ENCODE measurements at regions not wholly inside any gene's neighbourhood (a gene's known extent, or its start where the extent isn't known, plus 50 kb on each side); places are given as distances from the start of the nearest gene placed in this dataset.
"Not testable (repeated sequence)": the region's sequence is repeated elsewhere in the genome, so short reads cannot be mapped to it uniquely, and the experiment has no call there.

DNA sequence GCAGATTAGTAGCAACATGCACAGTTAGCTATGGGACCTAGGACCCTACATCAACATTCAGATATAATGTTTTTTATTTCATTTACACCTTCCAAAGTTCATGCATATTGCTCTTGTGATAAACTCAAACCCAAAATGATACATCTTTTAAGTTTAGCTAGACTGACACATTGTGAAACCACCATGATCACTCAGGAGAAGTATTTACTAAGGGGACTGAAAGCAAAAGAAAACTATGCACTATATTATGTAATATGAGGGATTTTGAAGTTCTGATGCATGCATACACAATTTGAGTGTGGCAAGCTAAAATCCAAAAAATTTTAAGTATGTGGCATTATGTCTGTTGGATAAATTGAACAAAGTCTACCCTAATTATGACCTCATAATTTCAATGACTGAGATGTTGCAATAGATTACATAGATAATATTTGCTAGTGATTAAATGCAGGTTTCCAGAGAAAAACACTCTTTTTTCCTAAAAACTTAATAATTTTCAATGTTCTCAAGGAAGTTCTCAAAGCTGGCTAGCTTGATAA, 914.8 kb upstream of the GRIA3 start:
- no peak overlapping the region for H3K4me3 ChIP-seq (ENCODE audit: low read depth, low read length)
- TF ChIP-seq, protein P1, sequence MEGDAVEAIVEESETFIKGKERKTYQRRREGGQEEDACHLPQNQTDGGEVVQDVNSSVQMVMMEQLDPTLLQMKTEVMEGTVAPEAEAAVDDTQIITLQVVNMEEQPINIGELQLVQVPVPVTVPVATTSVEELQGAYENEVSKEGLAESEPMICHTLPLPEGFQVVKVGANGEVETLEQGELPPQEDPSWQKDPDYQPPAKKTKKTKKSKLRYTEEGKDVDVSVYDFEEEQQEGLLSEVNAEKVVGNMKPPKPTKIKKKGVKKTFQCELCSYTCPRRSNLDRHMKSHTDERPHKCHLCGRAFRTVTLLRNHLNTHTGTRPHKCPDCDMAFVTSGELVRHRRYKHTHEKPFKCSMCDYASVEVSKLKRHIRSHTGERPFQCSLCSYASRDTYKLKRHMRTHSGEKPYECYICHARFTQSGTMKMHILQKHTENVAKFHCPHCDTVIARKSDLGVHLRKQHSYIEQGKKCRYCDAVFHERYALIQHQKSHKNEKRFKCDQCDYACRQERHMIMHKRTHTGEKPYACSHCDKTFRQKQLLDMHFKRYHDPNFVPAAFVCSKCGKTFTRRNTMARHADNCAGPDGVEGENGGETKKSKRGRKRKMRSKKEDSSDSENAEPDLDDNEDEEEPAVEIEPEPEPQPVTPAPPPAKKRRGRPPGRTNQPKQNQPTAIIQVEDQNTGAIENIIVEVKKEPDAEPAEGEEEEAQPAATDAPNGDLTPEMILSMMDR (IDR thresholded peaks at IDR 0.05; ENCODE audit: insufficient read depth, low read length), result no peak
- DNase-seq (ENCODE audit: low read depth), result no peak

DNA sequence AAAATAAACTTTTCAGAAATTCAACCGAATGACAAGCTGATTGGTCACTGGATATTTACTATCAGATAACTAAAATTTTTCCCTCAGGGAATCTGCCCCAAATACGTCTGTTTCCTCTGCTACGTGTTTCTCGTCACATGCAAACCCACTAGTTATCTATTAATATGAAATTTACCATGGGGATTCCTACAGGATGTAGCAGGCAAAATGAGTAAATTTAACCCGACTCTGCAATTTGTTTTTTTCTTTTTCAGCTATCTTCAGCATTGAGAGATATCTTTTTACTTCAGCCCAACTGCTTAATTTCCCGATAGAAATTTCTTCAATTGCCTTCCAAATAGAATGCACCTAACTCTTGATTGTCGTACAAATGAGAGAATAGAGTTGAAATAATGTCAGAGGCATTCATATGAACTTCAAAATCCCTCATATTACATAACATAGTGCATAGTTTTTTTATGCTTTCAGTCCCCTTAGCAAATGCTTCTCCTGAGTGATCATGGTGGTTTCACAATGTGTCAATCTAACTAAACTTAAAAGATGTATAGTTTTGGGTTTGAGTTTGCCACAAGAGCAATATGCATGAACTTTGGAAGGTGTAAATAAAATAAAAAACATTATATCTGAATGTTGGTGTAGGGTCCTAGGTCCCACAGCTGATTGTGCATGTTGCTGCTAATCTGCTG, 913.1 kb upstream of the GRIA3 start:
- DNase-seq (ENCODE audit: low read depth), result no peak

DNA sequence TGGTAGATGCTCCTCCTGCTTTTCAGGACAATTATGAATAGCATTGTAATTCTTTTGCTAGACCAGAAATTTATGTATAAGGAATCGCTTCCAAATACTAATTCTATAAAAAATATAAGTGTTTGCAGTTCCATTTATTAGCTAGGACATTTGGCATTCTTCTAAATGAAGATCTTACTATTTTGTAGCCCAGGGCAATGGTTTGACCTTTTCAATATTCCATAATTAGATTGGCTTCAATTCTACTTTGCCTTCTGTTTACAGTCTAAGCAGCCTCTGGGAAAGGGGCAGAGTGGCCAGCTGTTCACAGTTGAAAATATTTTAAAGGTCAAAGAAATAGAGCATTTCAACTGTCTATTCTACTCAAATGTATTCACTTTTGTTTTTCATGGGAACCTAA, 912.1 kb upstream of the GRIA3 start:
- H3K4me3 ChIP-seq (ENCODE audit: low read depth, low read length), result no peak overlapping the region
- TF ChIP-seq, protein P1 (IDR thresholded peaks at IDR 0.05; ENCODE audit: insufficient read depth, low read length), result no peak
- no peak for DNase-seq (ENCODE audit: low read depth)

More for the DNA sequence above, 913.1 kb upstream of the GRIA3 start:
- H3K4me3 ChIP-seq (ENCODE audit: low read depth, low read length), result no peak overlapping the region
- TF ChIP-seq, protein P1 (IDR thresholded peaks at IDR 0.05; ENCODE audit: insufficient read depth, low read length), result no peak

DNA sequence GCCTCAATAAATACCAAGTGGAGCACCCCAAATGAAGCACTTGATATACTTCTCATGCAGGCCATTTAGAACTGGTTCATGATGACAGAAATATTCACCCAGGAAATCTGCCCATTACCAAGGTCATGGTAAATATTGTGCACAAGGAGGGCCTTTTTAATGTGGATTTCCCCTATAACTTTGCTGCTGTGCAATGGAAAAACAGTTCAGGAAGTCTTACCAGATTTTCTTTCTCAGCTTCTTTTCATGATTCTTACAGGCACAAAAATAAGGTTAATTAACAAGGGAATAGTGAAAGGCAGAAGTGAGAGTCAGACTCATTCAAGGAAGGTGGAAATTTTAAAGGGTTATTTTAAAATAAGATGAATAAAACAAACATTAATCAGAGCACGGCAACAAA, 904.3 kb upstream of the GRIA3 start:
- TF ChIP-seq, protein P1 (IDR thresholded peaks at IDR 0.05; ENCODE audit: insufficient read depth, low read length), result no peak
- no peak for DNase-seq (ENCODE audit: low read depth)
- no peak overlapping the region for H3K4me3 ChIP-seq (ENCODE audit: low read depth, low read length)

DNA sequence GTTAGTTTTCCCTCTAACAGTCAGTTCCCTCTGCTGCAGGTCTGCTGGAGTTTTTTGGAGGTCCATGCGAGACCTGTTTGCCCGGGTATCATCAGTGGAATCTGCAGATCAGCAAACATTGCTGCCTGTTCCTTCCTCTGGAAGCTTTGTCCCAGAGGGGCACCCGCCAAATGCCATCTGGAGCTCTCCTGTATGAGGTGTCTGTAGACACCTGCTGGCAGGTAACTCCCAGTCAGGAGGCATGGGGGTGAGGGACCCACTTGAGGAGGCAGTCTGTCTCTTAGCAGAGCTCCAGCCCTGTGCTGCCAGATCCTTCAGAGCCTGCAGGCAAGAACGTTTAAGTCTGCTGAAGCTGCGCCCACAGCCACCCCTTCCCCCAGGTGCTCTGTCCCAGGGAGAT, 884.3 kb upstream of the GRIA3 start:
- not testable (repeated sequence) for H3K4me3 ChIP-seq (ENCODE audit: low read depth, low read length); DNase-seq (ENCODE audit: low read depth)

DNA sequence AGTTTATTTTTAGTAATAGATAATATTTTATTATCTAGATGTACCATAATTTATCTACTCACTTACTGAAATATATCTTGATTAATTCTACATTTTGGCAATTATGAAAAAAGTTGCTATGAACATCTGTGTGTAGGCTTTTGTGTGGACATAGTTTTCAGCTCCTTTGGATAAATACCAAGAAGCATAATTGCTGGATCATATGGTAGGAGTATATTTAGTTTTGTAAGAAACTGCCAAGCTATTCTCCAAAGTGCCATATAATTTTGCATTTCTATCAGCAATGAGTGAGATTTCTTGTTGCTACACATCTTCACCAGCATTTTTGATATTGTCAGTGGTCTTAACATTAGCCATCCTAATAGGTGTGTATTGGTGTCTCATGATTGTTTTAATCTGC, 882.6 kb upstream of the GRIA3 start:
- TF ChIP-seq, protein P1 (IDR thresholded peaks at IDR 0.05; ENCODE audit: insufficient read depth, low read length), result no peak
- DNase-seq (ENCODE audit: low read depth), result no peak
- H3K4me3 ChIP-seq (ENCODE audit: low read depth, low read length), result no peak overlapping the region

DNA sequence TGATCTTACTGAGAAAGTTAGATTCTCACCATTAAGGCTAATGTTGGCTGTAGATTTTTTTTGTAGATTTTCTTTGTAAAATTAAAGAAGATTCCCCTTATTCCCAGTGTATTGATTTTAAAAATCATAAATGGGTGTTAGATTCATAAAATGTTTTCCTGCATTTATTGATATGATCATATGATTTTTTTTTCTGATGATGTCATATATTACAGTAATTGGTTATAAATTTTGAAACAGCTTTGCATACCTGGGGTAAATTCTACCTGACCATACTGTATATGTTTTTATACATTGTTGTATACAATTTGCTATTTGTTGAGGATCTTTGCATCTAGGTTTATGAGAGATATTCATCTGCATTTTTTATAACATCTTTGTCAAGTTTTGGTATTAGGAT, 880.3 kb upstream of the GRIA3 start:
- DNase-seq (ENCODE audit: low read depth), result no peak

More for the DNA sequence above, 880.3 kb upstream of the GRIA3 start:
- TF ChIP-seq, protein P1 (IDR thresholded peaks at IDR 0.05; ENCODE audit: insufficient read depth, low read length), result no peak
- no peak overlapping the region for H3K4me3 ChIP-seq (ENCODE audit: low read depth, low read length)

Measured in fibroblast of the aortic adventitia (primary cell).